HG02973 (cell line): ENCODE measurements at regions not wholly inside any gene's neighbourhood (a gene's known extent, or its start where the extent isn't known, plus 50 kb on each side); places are given as distances from the start of the nearest gene placed in this dataset.

Source experiments
- ATAC-seq: cut with Tn5 transposase; IDR thresholded peaks from one replicate; pipeline ENCODE4 v1.9.1; 2021; ENCODE audit warnings: moderate library complexity; ENCODE audit not compliant: unreplicated experiment

DNA sequence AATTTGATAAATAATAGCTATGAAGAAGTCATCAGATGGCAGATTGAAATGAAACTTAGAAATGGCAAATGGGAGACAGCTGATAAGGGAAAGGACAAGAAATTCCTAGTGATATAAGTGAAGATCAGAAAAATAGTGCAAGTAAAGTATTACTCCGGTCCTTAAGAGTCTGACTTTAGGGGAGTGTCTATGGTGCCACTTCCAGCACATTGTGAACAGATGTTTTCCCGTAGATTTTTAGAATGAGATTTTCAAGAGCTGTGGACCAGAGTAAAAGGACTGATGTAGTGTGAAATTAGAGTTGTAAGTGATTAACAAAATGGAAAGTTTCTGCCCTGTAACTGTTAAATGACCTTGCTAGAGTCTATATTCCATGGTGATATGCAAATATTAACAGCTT is 974.8 kb upstream of the TENM4 start:
- ATAC-seq, result no peak

DNA sequence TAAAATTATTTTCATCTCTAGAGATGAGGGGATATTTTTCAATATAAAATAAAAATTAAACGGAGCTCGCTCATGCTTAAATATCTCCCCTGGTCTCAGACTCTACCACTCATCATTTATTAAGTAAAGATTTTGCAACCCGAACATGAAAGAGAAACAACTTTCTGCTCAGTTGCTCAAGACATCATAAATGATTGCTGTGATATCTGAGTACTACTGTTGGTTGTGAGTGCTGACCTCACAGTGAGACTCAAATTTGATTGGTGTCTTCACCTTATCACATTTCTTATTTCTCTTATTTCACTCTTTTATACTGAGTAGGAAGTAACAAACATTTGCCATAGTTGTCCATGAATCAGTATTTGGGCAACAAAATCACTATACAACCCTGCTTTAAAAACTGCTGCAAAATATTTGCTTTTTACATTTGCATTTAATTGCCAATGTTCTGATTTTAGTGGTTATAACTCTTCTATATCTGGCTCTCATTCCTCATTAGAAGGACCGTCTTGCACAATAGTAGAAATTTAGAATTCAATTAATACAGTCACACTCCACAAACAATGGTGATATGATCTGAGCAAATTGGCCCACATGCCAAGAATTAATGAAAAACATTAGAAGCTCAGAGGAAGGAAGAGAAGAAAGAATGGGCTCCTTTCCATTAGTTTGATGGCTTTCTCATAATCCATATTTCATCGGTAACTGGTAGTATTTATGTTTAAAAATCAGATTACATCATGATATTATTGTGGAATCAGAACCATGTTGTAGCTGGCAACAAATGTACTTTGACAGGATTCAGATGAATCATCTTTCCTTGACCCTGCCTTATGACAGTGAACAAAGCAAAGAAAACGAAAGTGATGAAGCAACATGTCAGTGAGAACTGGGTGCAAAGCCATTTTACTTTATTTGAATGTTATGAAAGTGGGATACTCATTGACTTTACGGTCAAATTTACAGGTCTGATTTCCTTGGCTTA is 973.6 kb upstream of the TENM4 start:
- ATAC-seq, result no peak

- no peak for ATAC-seq
These were observed 971.8 kb upstream of the TENM4 start for GRCh38 chr11:80412604-80413003.

DNA sequence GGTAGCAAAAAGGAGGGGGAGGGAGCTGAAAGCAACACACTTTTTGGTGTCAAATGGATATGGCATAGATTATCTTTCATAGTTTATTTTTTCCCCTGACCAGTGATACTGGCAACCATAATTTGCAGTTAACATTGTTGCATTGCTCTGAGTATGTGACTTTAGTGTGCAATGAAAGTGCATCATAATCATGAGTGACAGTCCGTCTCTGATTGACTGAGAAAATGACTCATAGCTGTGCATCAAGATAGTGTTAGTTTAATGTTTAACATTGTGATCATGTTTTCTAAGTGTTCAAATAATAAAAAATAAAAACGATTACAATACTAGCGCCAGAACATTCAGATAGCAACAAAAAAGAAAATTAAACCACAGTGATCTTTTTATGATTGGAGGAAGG is 952.4 kb upstream of the TENM4 start:
- no peak for ATAC-seq

DNA sequence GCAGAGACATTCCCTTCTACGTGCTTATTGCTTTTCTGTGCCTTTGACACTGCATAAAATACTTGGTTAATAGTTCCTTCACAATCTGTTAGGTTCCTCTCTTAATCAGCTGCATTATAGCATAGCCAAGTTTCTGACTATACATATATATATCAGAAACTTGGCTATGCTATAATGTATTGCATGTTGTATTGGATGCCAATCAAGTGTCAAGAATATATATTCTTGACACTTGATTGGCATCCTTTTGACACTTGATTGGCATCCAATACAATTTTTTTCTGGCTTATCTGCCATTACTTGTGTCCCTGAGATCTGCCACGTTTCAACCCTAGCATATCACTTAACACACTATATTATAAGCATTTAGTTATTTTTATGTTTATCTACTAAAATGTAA is 949.7 kb upstream of the TENM4 start:
- ATAC-seq, result no peak

DNA sequence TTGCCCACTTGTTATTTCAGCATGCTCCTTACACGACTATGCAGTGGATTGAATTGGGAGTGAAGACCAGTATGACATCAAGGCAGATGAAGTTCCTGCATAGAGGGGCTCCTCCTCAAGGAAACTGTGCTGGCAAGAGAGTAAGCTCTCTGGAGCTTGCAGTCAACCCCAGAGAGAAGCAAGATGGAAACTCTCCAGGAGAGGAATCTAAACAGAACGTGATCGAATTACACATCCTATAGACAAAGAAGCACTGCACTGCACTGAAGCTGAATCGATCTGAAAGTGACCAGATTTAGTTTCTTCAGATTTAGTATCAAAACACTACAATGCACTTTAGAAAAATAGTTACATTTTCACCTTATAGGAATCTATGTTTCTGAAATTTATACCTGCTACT is 947.7 kb upstream of the TENM4 start:
- ATAC-seq, result no peak

GRCh38 chr11:80388130-80388529 is 947.3 kb upstream of the TENM4 start:
- no peak for ATAC-seq

DNA sequence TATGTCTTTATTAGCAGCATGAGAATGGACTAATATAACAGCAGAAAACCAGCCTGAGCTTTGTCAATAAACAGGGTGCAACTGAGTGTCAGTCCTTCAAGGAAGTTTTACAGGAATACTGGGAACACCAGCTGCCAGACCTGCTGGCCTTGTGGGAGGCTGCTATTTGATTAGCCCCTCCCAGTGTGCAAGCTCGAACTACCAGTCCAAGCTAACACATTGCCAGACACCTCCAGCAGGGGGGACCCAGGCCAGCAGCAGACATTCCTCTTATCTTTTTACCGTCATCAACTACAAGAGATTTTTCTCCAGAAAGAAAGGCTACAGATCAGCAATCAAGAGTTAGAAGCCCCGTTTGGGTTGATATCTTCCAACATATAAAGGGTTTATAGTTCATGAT is 942.8 kb upstream of the TENM4 start:
- no peak for ATAC-seq

DNA sequence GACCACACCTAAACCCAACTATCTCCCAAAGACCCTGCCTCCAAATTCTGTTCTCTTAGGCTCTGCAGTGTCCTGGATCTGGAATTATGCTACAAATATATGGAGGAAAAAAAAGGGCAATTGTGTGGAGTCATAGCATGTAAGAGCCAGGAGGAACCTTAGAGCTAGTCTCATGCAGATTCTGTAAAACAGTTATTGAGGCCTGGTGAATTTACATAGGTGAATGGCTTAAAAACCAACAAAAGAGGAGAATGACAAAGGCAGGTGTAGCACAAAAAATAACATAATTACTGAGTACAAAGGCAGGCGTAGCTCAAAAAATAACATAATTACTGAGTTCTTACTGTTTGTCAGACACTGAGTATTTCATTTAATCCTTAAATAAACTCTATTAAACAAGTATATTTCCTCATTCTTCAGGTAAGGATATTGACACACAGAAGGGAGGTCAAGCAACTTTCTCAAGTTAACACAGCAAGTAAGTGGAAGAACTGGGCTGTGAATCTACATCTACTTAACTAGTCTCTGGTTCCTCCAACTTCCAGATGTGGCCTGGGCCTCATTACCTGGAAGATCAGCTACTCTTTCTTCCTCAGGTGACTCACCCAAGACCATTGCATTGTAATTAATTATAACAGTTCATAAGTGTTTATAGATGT is 938.9 kb upstream of the TENM4 start:
- no peak for ATAC-seq

GRCh38 chr11:80371931-80372330 is 931.1 kb upstream of the TENM4 start:
- ATAC-seq, result no peak

- ATAC-seq, result no peak
These were observed 925.1 kb upstream of the TENM4 start for GRCh38 chr11:80365980-80366379.

- ATAC-seq, result peak; percentile 64
These were observed 924.4 kb upstream of the TENM4 start for GRCh38 chr11:80365076-80365725.

DNA sequence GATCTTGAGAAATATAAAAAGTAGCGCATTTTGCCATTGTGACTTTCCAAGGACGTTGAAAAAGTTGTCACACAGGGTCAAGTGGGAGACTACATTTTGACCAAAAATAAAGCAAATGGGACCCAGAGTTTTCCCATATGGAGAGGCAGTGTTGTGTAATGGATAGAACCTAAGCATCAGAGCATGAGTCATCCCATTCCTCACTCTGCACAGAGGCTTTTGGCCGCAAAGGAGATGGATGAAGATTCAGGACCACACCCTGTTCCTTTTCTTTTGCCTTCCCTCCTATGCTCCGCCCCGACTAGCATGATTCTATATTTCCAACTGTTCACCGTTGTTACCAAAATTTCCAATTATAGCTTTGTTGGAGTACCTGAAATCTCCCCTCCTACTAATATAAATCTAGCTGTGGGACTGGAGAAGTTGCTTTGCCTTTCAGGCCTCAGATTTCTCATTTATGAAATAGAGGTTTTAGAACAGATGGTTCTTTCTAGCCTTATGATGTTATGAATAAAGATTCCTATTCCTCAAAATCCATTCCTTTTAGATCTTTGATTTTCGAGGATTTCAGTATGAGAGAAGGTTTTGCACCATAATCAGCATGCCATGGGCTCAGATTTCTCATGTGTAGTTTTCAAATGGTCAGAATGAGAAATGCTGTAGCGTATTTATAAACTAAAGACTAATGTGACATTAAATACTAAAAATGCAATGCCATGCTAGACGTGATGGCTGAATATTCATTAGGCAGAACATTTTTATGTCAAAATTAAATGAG is 921.9 kb upstream of the TENM4 start:
- ATAC-seq, result no peak

- no peak for ATAC-seq
These were observed 914.4 kb upstream of the TENM4 start for GRCh38 chr11:80355251-80355650.

GRCh38 chr11:80350541-80350940 is 909.7 kb upstream of the TENM4 start:
- ATAC-seq, result no peak

DNA sequence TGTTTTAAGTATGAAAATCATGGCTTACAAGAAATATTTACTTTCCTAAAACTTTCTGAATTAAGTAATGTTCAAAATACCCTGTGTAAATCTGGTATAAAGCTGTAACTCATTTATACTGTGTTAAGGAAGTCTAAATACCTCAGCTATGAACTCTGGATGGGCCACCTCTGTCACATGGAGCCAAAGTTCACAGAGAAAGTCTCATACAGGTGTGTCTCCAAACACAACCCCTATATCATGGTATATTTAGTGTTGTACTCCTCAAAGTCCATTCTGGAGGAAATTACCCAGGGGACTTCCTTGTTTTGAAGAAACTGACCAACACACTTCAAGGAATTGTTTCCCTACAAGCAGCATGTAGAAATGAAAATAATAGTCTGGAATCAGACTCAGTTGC is 909.2 kb upstream of the TENM4 start:
- no peak for ATAC-seq

DNA sequence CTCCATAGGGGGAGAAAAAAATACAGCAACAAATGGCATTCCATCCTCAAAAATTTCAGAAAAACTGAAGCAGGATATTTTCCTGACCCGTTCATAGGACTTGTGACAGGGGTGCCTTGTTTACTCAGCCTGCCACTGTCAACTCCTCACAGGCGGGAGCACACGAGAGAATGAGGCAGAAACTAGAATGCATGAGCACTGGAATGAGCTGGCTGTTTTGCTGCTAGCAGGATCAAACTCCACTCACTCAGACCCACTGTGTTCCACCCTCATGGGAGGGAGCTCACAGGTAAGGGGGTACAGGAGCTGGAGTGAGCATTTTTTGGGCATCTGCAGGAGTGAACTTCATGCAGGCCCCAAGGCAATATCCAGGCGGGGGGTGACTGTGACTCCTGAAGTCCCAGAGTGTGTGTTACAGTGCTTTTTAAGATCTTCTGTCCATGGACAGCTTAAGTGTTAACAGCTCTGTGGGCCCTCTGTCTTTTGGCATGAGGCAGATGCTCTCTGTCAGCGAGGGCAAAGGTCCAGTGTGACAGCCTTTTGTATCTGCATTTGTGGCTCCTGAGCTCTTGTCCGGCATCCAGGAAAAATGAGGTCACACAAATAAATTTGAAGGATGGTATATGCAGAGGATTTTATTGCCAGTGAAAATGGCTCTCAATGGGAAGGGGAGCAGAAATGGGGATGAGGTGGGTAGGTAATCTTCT is 905.7 kb upstream of the TENM4 start:
- ATAC-seq, result no peak

DNA sequence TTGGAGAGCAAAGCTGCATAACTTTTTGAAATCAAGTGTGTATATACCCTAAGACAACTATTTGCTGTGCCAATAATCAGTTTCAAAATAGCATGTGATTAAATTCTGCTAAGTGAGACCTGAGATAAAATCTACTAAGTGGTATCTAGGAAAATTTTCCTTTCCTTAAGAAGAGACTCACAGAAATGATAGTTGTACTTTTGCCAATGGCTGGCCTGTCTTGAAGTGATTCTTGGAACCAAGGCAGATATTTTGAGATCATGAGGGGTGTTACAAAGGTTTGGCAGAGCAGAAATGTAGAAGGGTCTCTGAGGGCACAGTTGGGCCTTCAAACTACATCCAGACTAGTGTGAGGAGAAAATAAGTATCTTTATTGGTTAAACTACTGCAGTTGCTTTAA is 902.6 kb upstream of the TENM4 start:
- no peak for ATAC-seq

GRCh38 chr11:80338231-80338630 is 897.4 kb upstream of the TENM4 start:
- ATAC-seq, result no peak

GRCh38 chr11:80331694-80332093 is 890.9 kb upstream of the TENM4 start:
- ATAC-seq, result no peak
